Endothelial cell of umbilical vein (primary cell): ENCODE measurements at regions not wholly inside any gene's neighbourhood (a gene's known extent, or its start where the extent isn't known, plus 50 kb on each side); places are given as distances from the start of the nearest gene placed in this dataset.

Experiments
- BruUV-seq: library from RNA; stranded (reverse); fragments of 400-500 nt; replicated peaks from 2 replicates; lab custom pipeline; 2021; lab: Mats Ljungman, UMichigan
- CTCF ChIA-PET: fragments of 300-600, 350-600 bp; sonication (Branson Sonifier 250); formaldehyde crosslinking; loops from one replicate; lab custom pipeline; 2021; ENCODE audit warnings: antibody characterized with exemption, inconsistent platforms; lab: Charles Lee
- POLR2A ChIA-PET: fragments of 300-600, 350-600 bp; sonication (Branson Sonifier 250); formaldehyde crosslinking; loops from one replicate; lab custom pipeline; 2021; ENCODE audit warnings: antibody characterized with exemption, inconsistent platforms; lab: Charles Lee
- DNase-seq: peaks from one replicate; pipeline ENCODE4 v3.0.0-alpha.2; 2011; ENCODE audit warnings: low read depth, low spot score
- FAIRE-seq: peaks from 2 replicates; lab custom pipeline; 2011; peaks lifted over from hg19 to GRCh38; lab: Jason Lieb, UNC
- H2AFZ ChIP-seq: 2 replicates; pipeline ENCODE4 v1.6.0; 2012; ENCODE audit warnings: low read depth, low read length, control low read depth, inconsistent platforms
- H3K27ac ChIP-seq: 2 replicates; pipeline ENCODE4 v1.5.1; 2011; ENCODE audit warnings: low read depth, mild to moderate bottlenecking, control low read depth, low read length, moderate library complexity; ENCODE audit not compliant: insufficient read depth
- H3K27me3 ChIP-seq, 2 experiments: 2 replicates each; pipeline versions ENCODE4 v1.6.0 to v1.6.1; 2011; ENCODE audit warnings: low read length in 2 of 2, mixed read lengths in 1 of 2; ENCODE audit not compliant: control insufficient read depth in 2 of 2, insufficient read depth in 2 of 2
- H3K36me3 ChIP-seq, 2 experiments: 2 replicates in 1 of 2; 3 replicates in 1 of 2; pipeline ENCODE4 v1.5.1; 2011; ENCODE audit warnings: low read length in 2 of 2, mild to moderate bottlenecking in 1 of 2, moderate library complexity in 1 of 2; ENCODE audit not compliant: control insufficient read depth in 2 of 2, insufficient read depth in 2 of 2; ENCODE audit errors: extremely low read depth in 1 of 2
- H3K4me1 ChIP-seq: 3 replicates; pipeline ENCODE4 v1.5.1; 2011; ENCODE audit warnings: mild to moderate bottlenecking, low read length; ENCODE audit not compliant: control insufficient read depth, insufficient read depth; ENCODE audit errors: extremely low read depth
- H3K4me2 ChIP-seq: 2 replicates; pipeline ENCODE4 v1.6.1; 2011; ENCODE audit warnings: low read length, control low read depth, mixed read lengths; ENCODE audit not compliant: insufficient read depth
- H3K4me3 ChIP-seq, 3 experiments: fragments of 200-600 bp in 1 of 3; sonication (generic), shearing (Covaris generic) in 1 of 3; replicated peaks in 1 of 3; 2 replicates each; pipeline ENCODE4 v1.5.1; 2011 to 2016; ENCODE audit warnings: control low read depth in 3 of 3, low read length in 3 of 3, mild to moderate bottlenecking in 2 of 3, inconsistent platforms in 1 of 3, low read depth in 1 of 3, moderate library complexity in 1 of 3; ENCODE audit not compliant: insufficient read depth in 1 of 3
- H3K79me2 ChIP-seq: 2 replicates; pipeline ENCODE4 v1.6.0; 2012; ENCODE audit warnings: low read length, inconsistent platforms; ENCODE audit not compliant: control insufficient read depth, insufficient read depth
- H3K9ac ChIP-seq: replicated peaks from 2 replicates; pipeline ENCODE3; 2011; ENCODE audit warnings: low read length, control low read depth; ENCODE audit not compliant: insufficient read depth; ENCODE audit errors: extremely low read depth
- H3K9me1 ChIP-seq: replicated peaks from 3 replicates; pipeline ENCODE4 v1.6.0; 2011; ENCODE audit warnings: mild to moderate bottlenecking, low read length; ENCODE audit not compliant: control insufficient read depth, insufficient read depth; ENCODE audit errors: extremely low read depth
- H3K9me3 ChIP-seq: replicated peaks from 2 replicates; pipeline ENCODE4 v1.5.1; 2012; ENCODE audit warnings: low read length, inconsistent platforms; ENCODE audit not compliant: control insufficient read depth, insufficient read depth
- H4K20me1 ChIP-seq: replicated peaks from 2 replicates; pipeline ENCODE3; 2011; ENCODE audit warnings: mild to moderate bottlenecking, low read length; ENCODE audit not compliant: control insufficient read depth, insufficient read depth; ENCODE audit errors: extremely low read depth
- CTCF ChIP-seq, 2 donors: IDR thresholded peaks; 1 replicate in 1 of 2; 2 replicates in 1 of 2; pipeline ENCODE4 v1.5.1; 2011; ENCODE audit warnings: low read length in 2 of 2, mild to moderate bottlenecking in 2 of 2, moderate library complexity in 2 of 2, control low read depth in 1 of 2, inconsistent platforms in 1 of 2, low read depth in 1 of 2; ENCODE audit not compliant: insufficient read depth in 1 of 2; ENCODE audit errors: extremely low read depth in 1 of 2
- EZH2 ChIP-seq: IDR thresholded peaks from 2 replicates; pipeline ENCODE4 v1.6.1; 2012; ENCODE audit warnings: borderline replicate concordance, low read depth, mild to moderate bottlenecking, moderate library complexity, low read length, inconsistent platforms; ENCODE audit not compliant: severe bottlenecking
- FOS ChIP-seq: IDR thresholded peaks from 2 replicates; pipeline ENCODE4 v1.6.1; 2011; ENCODE audit warnings: mild to moderate bottlenecking, low read length, moderate library complexity, borderline replicate concordance; ENCODE audit not compliant: insufficient read depth
- GATA2 ChIP-seq: IDR thresholded peaks from 2 replicates; pipeline ENCODE4 v1.7.0; 2011; ENCODE audit warnings: low read depth, mild to moderate bottlenecking, moderate library complexity, mixed read lengths, low read length; ENCODE audit not compliant: insufficient read length, insufficient read depth
- JUN ChIP-seq: IDR thresholded peaks from 2 replicates; pipeline ENCODE4 v1.6.1; 2011; ENCODE audit warnings: borderline replicate concordance, low read depth; ENCODE audit not compliant: insufficient read length, insufficient read depth
- MAX ChIP-seq: IDR thresholded peaks from 2 replicates; pipeline ENCODE4 v1.6.1; 2011; ENCODE audit not compliant: insufficient read depth, insufficient read length
- MYC ChIP-seq: IDR thresholded peaks from one replicate; pipeline ENCODE4 v1.6.1; 2011; ENCODE audit warnings: mild to moderate bottlenecking, low read depth, low read length
- POLR2A ChIP-seq: IDR thresholded peaks from 2 replicates; pipeline ENCODE4 v1.6.1; 2012; ENCODE audit warnings: low read depth, mild to moderate bottlenecking, control low read depth, low read length
- POLR2AphosphoS5 ChIP-seq: IDR thresholded peaks from 2 replicates; pipeline ENCODE4 v1.6.1; 2012; ENCODE audit warnings: low read depth, mild to moderate bottlenecking, control low read depth, low read length, moderate library complexity; ENCODE audit not compliant: insufficient read depth
- dilution Hi-C: fragments of 300-500 bp; cut with MboI; formaldehyde crosslinking; loops from one replicate; pipeline ENCODE4 v1.15.0; 2019; ENCODE audit warnings: low sequenced_read_pairs; ENCODE audit not compliant: extremely low pct_ligation_motif_present
- intact Hi-C: fragments of 100-400 bp; cut with micrococcal nuclease; formaldehyde crosslinking; loops from one replicate; pipeline ENCODE4 v1.10.0; 2022

DNA sequence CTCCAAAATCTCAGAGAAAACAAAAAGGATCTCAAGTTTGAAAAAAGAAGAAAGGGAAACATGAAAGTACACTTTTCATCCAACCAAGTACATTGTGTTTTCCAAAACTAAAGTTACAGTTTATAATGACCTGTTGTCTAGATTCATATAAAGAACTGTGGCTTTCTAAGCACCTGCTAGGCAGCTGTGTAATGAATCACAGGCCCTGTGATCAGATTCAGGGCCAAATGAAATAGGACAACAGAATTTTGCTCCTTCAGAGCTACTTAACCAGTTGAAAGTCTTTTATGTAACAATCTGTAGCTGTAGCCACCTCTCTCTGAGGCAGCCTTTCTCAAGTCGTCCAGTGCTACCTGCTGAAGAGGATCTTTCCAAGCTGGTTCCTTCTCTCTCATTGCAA, 960.0 kb upstream of the RAG2 start:
- H3K9me1 ChIP-seq: no peaks in the 10 kb centered on the region
- H3K4me3 ChIP-seq: no peak overlapping the region
- CTCF ChIA-PET: interaction anchor here (0.6 kb wide), 1 partner anchor 44 kb away, joined by 4 read pairs; no protein-coding TSS in a partner anchor
- H3K27ac ChIP-seq: no peak overlapping the region
- POLR2A ChIA-PET: no interaction called here
- no peaks in the 10 kb centered on the region for H4K20me1 ChIP-seq
- TF ChIP-seq GATA2: no peak
- TF ChIP-seq CTCF (IDR thresholded peaks at IDR 0.05; ENCODE audit: extremely low read depth in 1 of 2, insufficient read depth in 1 of 2, low read depth in 1 of 2, low read length in 2 of 2): no peak
- H3K9ac ChIP-seq: no peak overlapping the region
- no peak overlapping the region for H3K4me2 ChIP-seq
- FAIRE-seq (no peak), DNase-seq (no peak)
- intact Hi-C loops: no loop called here
- H3K9me3 ChIP-seq: peaks cover 2% of the 10 kb centered on the region
- no peaks in the 10 kb centered on the region for H3K4me1 ChIP-seq
- no peaks in the 10 kb centered on the region for H3K27me3 ChIP-seq
- dilution Hi-C loops: no loop called here
- no peaks in the 10 kb centered on the region for H3K79me2 ChIP-seq
- H2AFZ ChIP-seq: no peak overlapping the region
- BruUV-seq: no TSS peak
- H3K36me3 ChIP-seq: no peaks in the 10 kb centered on the region

DNA sequence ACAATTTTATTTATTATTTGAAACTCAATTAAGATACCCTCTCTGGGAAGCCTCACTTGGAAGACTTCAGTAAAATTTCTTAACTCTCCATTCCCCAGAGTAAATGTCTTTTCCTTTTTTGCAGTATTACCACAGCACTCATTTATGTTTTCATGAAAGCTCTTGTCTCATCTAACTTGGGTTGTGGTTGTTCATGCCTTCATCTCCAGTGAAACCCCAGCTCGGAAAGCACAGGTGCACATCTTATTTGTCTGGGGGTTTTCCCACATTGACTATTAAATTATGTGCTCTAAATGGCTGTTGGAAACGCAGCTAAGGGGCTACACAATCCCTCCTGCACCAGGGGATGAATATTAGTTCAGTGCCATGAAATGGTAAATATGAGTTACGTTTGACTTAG, 954.2 kb upstream of the RAG2 start:
- CTCF ChIA-PET: no interaction called here
- Histone ChIP-seq H3K27ac (no peak overlapping the region), H3K27me3 (no peaks in the 10 kb centered on the region), H3K9ac (no peak overlapping the region), H3K4me2 (no peak overlapping the region), H3K36me3 (no peaks in the 10 kb centered on the region), H3K9me1 (no peaks in the 10 kb centered on the region), H3K9me3 (no peaks in the 10 kb centered on the region), H3K4me3 (no peak overlapping the region), H4K20me1 (no peaks in the 10 kb centered on the region), H3K79me2 (no peaks in the 10 kb centered on the region), H3K4me1 (no peaks in the 10 kb centered on the region), H2AFZ (no peak overlapping the region)
- FAIRE-seq: no peak
- POLR2A ChIA-PET: no interaction called here
- dilution Hi-C loops: no loop called here
- no peak for DNase-seq
- BruUV-seq: no TSS peak
- intact Hi-C loops: no loop called here
- TF ChIP-seq MYC (no peak), EZH2 (no peak), POLR2AphosphoS5 (no peak), MAX (no peak), GATA2 (no peak), FOS (no peak), JUN (no peak), CTCF (IDR thresholded peaks at IDR 0.05; ENCODE audit: extremely low read depth in 1 of 2, insufficient read depth in 1 of 2, low read depth in 1 of 2, low read length in 2 of 2) (no peak), POLR2A (no peak)
